WTC11 (cell line): ENCODE measurements at regions not wholly inside any gene's neighbourhood (a gene's known extent, or its start where the extent isn't known, plus 50 kb on each side); places are given as distances from the start of the nearest gene placed in this dataset.

Experiments used
- ATAC-seq: fragments of 200-7000 bp; cut with Tn5 transposase; 2 replicates; pipeline ENCODE4 v1.10.0; 2021; ENCODE audit warnings: mild to moderate bottlenecking, moderate library complexity
- CTCF ChIA-PET: fragments of 300-600 bp; sonication (Branson Sonifier 250); formaldehyde crosslinking; loops from one replicate; lab custom pipeline; 2021; ENCODE audit warnings: antibody characterized with exemption; lab: Charles Lee
- POLR2A ChIA-PET: fragments of 350-600 bp; sonication (Branson Sonifier 250); formaldehyde crosslinking; loops from one replicate; lab custom pipeline; 2021; ENCODE audit warnings: antibody characterized with exemption; lab: Charles Lee
- DNase-seq: peaks from one replicate; pipeline ENCODE4 v3.0.0; 2021; ENCODE audit warnings: low spot score
- H3K27ac Mint-ChIP-seq: 2 replicates; pipeline ENCODE4 v1.8.0; 2021; ENCODE audit warnings: mixed read lengths
- H3K27me3 Mint-ChIP-seq: 2 replicates; pipeline ENCODE4 v1.8.0; 2021; ENCODE audit warnings: low read depth, mild to moderate bottlenecking, moderate library complexity, mixed read lengths
- H3K36me3 Mint-ChIP-seq: 2 replicates; pipeline ENCODE4 v1.8.0; 2021; ENCODE audit warnings: mixed read lengths
- H3K4me1 Mint-ChIP-seq: 2 replicates; pipeline ENCODE4 v1.8.0; 2022; ENCODE audit warnings: mixed read lengths
- H3K4me3 Mint-ChIP-seq: 2 replicates; pipeline ENCODE4 v1.8.0; 2021; ENCODE audit warnings: mild to moderate bottlenecking, moderate library complexity, mixed read lengths
- H3K9me3 Mint-ChIP-seq: 2 replicates; pipeline ENCODE4 v1.8.0; 2021; ENCODE audit warnings: mixed read lengths
- ATF2 ChIP-seq: sonication (generic); formaldehyde crosslinking; IDR thresholded peaks from 2 replicates; pipeline ENCODE4 v1.8.1; 2022; ENCODE audit warnings: low read depth, missing genetic modification reagents, borderline replicate concordance
- CREM ChIP-seq: sonication (generic); formaldehyde crosslinking; IDR thresholded peaks from 2 replicates; pipeline ENCODE4 v1.8.1; 2022; ENCODE audit warnings: mild to moderate bottlenecking, missing genetic modification reagents, moderate library complexity
- ELF4 ChIP-seq: sonication (generic); formaldehyde crosslinking; IDR thresholded peaks from 2 replicates; pipeline ENCODE4 v1.8.1; 2022; ENCODE audit warnings: low read depth, mild to moderate bottlenecking, moderate library complexity, missing genetic modification reagents
- EMX1 ChIP-seq: fragments of 250-450 bp; sonication (Bioruptor Pico); IDR thresholded peaks from 2 replicates; pipeline ENCODE4 v1.8.0; 2021; ENCODE audit warnings: mild to moderate bottlenecking
- JAZF1 ChIP-seq: fragments of 250-450 bp; sonication (Bioruptor Pico); IDR thresholded peaks from 2 replicates; pipeline ENCODE4 v1.9.0; 2021; ENCODE audit warnings: moderate library complexity, mild to moderate bottlenecking, inconsistent platforms
- MYBL2 ChIP-seq: sonication (generic); formaldehyde crosslinking; IDR thresholded peaks from 2 replicates; pipeline ENCODE4 v1.8.1; 2023; ENCODE audit warnings: mild to moderate bottlenecking, moderate library complexity, missing genetic modification reagents
- NR2C2 ChIP-seq: sonication (generic); formaldehyde crosslinking; IDR thresholded peaks from 2 replicates; pipeline ENCODE4 v1.8.0; 2022; ENCODE audit warnings: mild to moderate bottlenecking, missing genetic modification reagents
- PRDM15 ChIP-seq: sonication (generic); formaldehyde crosslinking; IDR thresholded peaks from 2 replicates; pipeline ENCODE4 v1.8.0; 2022; ENCODE audit warnings: missing genetic modification reagents
- RELA ChIP-seq: sonication (generic); formaldehyde crosslinking; IDR thresholded peaks from 2 replicates; pipeline ENCODE4 v1.8.1; 2022; ENCODE audit warnings: missing genetic modification reagents, mild to moderate bottlenecking, borderline replicate concordance
- SMAD4 ChIP-seq: sonication (generic); formaldehyde crosslinking; IDR thresholded peaks from 2 replicates; pipeline ENCODE4 v1.8.0; 2022; ENCODE audit warnings: mild to moderate bottlenecking, missing genetic modification reagents
- SOX15 ChIP-seq: fragments of 250-450 bp; sonication (Bioruptor Pico); IDR thresholded peaks from 2 replicates; pipeline ENCODE4 v1.9.0; 2021; ENCODE audit warnings: mild to moderate bottlenecking
- TF ChIP-seq, protein P1 (sequence below): sonication (generic); formaldehyde crosslinking; IDR thresholded peaks from 2 replicates; pipeline ENCODE4 v1.8.0; 2023; ENCODE audit warnings: missing genetic modification reagents, mild to moderate bottlenecking, borderline replicate concordance
- TF ChIP-seq, protein P2 (sequence below): sonication (generic); formaldehyde crosslinking; IDR thresholded peaks from 2 replicates; pipeline ENCODE4 v1.8.0; 2022; ENCODE audit warnings: mild to moderate bottlenecking, missing genetic modification reagents
- TF ChIP-seq, protein P3 (sequence below): sonication (generic); formaldehyde crosslinking; IDR thresholded peaks from 2 replicates; pipeline ENCODE4 v1.8.1; 2023; ENCODE audit warnings: mild to moderate bottlenecking, missing genetic modification reagents, borderline replicate concordance

GRCh38 chr7:155382802-155383171 is 75.1 kb upstream of the EN2 start (continued):
- TF ChIP-seq PRDM15 (CRISPR knock-in tag) (no peak), RELA (no peak), JAZF1 (no peak)

GRCh38 chr7:155383756-155384491 is 74.0 kb upstream of the EN2 start:
- ATAC-seq (no peak), DNase-seq (no peak)
- ChIA-PET CTCF (interaction anchor here (1.2 to 2.0 kb wide), 2 partner anchors 21 to 470 kb away, joined by 3 to 7 read pairs; no protein-coding TSS in a partner anchor), POLR2A (no interaction called here)
- Mint-ChIP-seq H3K36me3 (no peaks in the 10 kb centered on the region), H3K27ac (no peak overlapping the region), H3K4me3 (no peak overlapping the region), H3K9me3 (no peaks in the 10 kb centered on the region), H3K4me1 (peaks cover 23% of the 10 kb centered on the region)
- TF ChIP-seq SOX15 (CRISPR knock-in tag) (no peak), ELF4 (CRISPR knock-in tag) (no peak), SMAD4 (CRISPR knock-in tag) (no peak), ATF2 (CRISPR knock-in tag) (no peak), CREM (CRISPR knock-in tag) (no peak)
- TF ChIP-seq, protein P1, sequence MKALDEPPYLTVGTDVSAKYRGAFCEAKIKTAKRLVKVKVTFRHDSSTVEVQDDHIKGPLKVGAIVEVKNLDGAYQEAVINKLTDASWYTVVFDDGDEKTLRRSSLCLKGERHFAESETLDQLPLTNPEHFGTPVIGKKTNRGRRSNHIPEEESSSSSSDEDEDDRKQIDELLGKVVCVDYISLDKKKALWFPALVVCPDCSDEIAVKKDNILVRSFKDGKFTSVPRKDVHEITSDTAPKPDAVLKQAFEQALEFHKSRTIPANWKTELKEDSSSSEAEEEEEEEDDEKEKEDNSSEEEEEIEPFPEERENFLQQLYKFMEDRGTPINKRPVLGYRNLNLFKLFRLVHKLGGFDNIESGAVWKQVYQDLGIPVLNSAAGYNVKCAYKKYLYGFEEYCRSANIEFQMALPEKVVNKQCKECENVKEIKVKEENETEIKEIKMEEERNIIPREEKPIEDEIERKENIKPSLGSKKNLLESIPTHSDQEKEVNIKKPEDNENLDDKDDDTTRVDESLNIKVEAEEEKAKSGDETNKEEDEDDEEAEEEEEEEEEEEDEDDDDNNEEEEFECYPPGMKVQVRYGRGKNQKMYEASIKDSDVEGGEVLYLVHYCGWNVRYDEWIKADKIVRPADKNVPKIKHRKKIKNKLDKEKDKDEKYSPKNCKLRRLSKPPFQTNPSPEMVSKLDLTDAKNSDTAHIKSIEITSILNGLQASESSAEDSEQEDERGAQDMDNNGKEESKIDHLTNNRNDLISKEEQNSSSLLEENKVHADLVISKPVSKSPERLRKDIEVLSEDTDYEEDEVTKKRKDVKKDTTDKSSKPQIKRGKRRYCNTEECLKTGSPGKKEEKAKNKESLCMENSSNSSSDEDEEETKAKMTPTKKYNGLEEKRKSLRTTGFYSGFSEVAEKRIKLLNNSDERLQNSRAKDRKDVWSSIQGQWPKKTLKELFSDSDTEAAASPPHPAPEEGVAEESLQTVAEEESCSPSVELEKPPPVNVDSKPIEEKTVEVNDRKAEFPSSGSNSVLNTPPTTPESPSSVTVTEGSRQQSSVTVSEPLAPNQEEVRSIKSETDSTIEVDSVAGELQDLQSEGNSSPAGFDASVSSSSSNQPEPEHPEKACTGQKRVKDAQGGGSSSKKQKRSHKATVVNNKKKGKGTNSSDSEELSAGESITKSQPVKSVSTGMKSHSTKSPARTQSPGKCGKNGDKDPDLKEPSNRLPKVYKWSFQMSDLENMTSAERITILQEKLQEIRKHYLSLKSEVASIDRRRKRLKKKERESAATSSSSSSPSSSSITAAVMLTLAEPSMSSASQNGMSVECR (CRISPR knock-in tag), result no peak
- TF ChIP-seq, protein P2, sequence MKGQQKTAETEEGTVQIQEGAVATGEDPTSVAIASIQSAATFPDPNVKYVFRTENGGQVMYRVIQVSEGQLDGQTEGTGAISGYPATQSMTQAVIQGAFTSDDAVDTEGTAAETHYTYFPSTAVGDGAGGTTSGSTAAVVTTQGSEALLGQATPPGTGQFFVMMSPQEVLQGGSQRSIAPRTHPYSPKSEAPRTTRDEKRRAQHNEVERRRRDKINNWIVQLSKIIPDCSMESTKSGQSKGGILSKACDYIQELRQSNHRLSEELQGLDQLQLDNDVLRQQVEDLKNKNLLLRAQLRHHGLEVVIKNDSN (CRISPR knock-in tag), result no peak
- TF ChIP-seq, all 79 proteins: peak for 0
- peaks cover 92% of the 10 kb centered on the region for H3K27me3 Mint-ChIP-seq

GRCh38 chr7:155384751-155385150 is 73.2 kb upstream of the EN2 start:
- H3K4me1 Mint-ChIP-seq, result peaks cover 17% of the 10 kb centered on the region
- POLR2A ChIA-PET, result no interaction called here
- peaks cover 87% of the 10 kb centered on the region for H3K27me3 Mint-ChIP-seq
- no peaks in the 10 kb centered on the region for H3K36me3 Mint-ChIP-seq
- peak overlapping the region; percentile 40; the same call in 1 of the 2 replicates for H3K4me3 Mint-ChIP-seq
- CTCF ChIA-PET, result interaction anchor here (1.2 to 2.0 kb wide), 2 partner anchors 14 to 21 kb away, joined by 4 to 7 read pairs; no protein-coding TSS in a partner anchor
- ATAC-seq (no peak), DNase-seq (no peak)
- H3K27ac Mint-ChIP-seq, result no peak overlapping the region
- H3K9me3 Mint-ChIP-seq, result no peaks in the 10 kb centered on the region
- TF ChIP-seq PRDM15 (CRISPR knock-in tag) (no peak), EMX1 (CRISPR knock-in tag) (no peak), MYBL2 (CRISPR knock-in tag) (no peak), NR2C2 (CRISPR knock-in tag) (no peak)
- TF ChIP-seq, protein P3, sequence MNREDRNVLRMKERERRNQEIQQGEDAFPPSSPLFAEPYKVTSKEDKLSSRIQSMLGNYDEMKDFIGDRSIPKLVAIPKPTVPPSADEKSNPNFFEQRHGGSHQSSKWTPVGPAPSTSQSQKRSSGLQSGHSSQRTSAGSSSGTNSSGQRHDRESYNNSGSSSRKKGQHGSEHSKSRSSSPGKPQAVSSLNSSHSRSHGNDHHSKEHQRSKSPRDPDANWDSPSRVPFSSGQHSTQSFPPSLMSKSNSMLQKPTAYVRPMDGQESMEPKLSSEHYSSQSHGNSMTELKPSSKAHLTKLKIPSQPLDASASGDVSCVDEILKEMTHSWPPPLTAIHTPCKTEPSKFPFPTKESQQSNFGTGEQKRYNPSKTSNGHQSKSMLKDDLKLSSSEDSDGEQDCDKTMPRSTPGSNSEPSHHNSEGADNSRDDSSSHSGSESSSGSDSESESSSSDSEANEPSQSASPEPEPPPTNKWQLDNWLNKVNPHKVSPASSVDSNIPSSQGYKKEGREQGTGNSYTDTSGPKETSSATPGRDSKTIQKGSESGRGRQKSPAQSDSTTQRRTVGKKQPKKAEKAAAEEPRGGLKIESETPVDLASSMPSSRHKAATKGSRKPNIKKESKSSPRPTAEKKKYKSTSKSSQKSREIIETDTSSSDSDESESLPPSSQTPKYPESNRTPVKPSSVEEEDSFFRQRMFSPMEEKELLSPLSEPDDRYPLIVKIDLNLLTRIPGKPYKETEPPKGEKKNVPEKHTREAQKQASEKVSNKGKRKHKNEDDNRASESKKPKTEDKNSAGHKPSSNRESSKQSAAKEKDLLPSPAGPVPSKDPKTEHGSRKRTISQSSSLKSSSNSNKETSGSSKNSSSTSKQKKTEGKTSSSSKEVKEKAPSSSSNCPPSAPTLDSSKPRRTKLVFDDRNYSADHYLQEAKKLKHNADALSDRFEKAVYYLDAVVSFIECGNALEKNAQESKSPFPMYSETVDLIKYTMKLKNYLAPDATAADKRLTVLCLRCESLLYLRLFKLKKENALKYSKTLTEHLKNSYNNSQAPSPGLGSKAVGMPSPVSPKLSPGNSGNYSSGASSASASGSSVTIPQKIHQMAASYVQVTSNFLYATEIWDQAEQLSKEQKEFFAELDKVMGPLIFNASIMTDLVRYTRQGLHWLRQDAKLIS (CRISPR knock-in tag), result no peak
